H9 (cell line): ENCODE measurements at regions not wholly inside any gene's neighbourhood (a gene's known extent, or its start where the extent isn't known, plus 50 kb on each side); places are given as distances from the start of the nearest gene placed in this dataset.

ENCODE experiments used
- DNase-seq: peaks from one replicate; pipeline ENCODE4 v3.0.0-alpha.2; 2017
- H2AFZ ChIP-seq: one replicate; pipeline ENCODE4 v1.6.1; 2013; ENCODE audit warnings: mild to moderate bottlenecking, low read length, control low read depth, moderate library complexity
- H2AK5ac ChIP-seq: 2 replicates; pipeline ENCODE4 v1.6.1; 2013; ENCODE audit warnings: low read length, control low read depth, mixed read lengths; ENCODE audit not compliant: insufficient read length
- H2BK120ac ChIP-seq: one replicate; pipeline ENCODE4 v1.6.1; 2013; ENCODE audit warnings: low read depth, mild to moderate bottlenecking, low read length, control low read depth, inconsistent platforms; ENCODE audit not compliant: poor library complexity, severe bottlenecking
- H2BK12ac ChIP-seq: 2 replicates; pipeline ENCODE4 v1.6.1; 2013; ENCODE audit warnings: low read length, control low read depth, mixed read lengths, low read depth; ENCODE audit not compliant: insufficient read length
- H2BK15ac ChIP-seq: 2 replicates; pipeline ENCODE4 v1.6.1; 2013; ENCODE audit warnings: low read depth, low read length, control low read depth
- H2BK20ac ChIP-seq: one replicate; pipeline ENCODE4 v1.6.1; 2013; ENCODE audit warnings: low read depth, mild to moderate bottlenecking, low read length, control low read depth, inconsistent platforms; ENCODE audit not compliant: poor library complexity, severe bottlenecking
- H2BK5ac ChIP-seq: 2 replicates; pipeline ENCODE4 v1.6.1; 2013; ENCODE audit warnings: low read length, control low read depth, mixed read lengths; ENCODE audit not compliant: insufficient read length
- H3K14ac ChIP-seq: 2 replicates; pipeline ENCODE4 v1.6.1; 2013; ENCODE audit warnings: low read length, control low read depth; ENCODE audit not compliant: insufficient read depth
- H3K18ac ChIP-seq: 2 replicates; pipeline ENCODE4 v1.6.1; 2013; ENCODE audit warnings: low read depth, mild to moderate bottlenecking, mixed read lengths, low read length, control low read depth; ENCODE audit not compliant: insufficient read length
- H3K23ac ChIP-seq: 2 replicates; pipeline ENCODE4 v1.6.1; 2013; ENCODE audit warnings: low read length, control low read depth, mixed read lengths, low read depth; ENCODE audit not compliant: insufficient read length
- H3K23me2 ChIP-seq: 2 replicates; pipeline ENCODE4 v1.6.1; 2013; ENCODE audit warnings: low read depth, mild to moderate bottlenecking, mixed read lengths, low read length, control low read depth; ENCODE audit not compliant: insufficient read length, poor library complexity, severe bottlenecking
- H3K27ac ChIP-seq: 2 replicates; pipeline ENCODE4 v1.5.1; 2013; ENCODE audit warnings: low read length, control low read depth, mixed read lengths, low read depth; ENCODE audit not compliant: insufficient read length
- H3K27me3 ChIP-seq: 2 replicates; pipeline ENCODE4 v1.6.1; 2013; ENCODE audit warnings: low read length, control low read depth, inconsistent platforms; ENCODE audit not compliant: insufficient read depth
- H3K4ac ChIP-seq: 2 replicates; pipeline ENCODE4 v1.6.1; 2013; ENCODE audit warnings: low read depth, mild to moderate bottlenecking, control low read depth, inconsistent platforms, low read length, moderate library complexity
- H3K4me1 ChIP-seq: 2 replicates; pipeline ENCODE4 v1.6.1; 2013; ENCODE audit warnings: low read length, control low read depth, inconsistent platforms; ENCODE audit not compliant: insufficient read depth
- H3K4me2 ChIP-seq: 2 replicates; pipeline ENCODE4 v1.6.1; 2013; ENCODE audit warnings: low read length, control low read depth, mixed read lengths; ENCODE audit not compliant: insufficient read length, insufficient read depth
- H3K56ac ChIP-seq: 2 replicates; pipeline ENCODE4 v1.6.1; 2013; ENCODE audit warnings: low read depth, mild to moderate bottlenecking, mixed read lengths, low read length, control low read depth; ENCODE audit not compliant: insufficient read length
- H3K79me1 ChIP-seq: 2 replicates; pipeline ENCODE4 v1.6.1; 2013; ENCODE audit warnings: low read depth, mild to moderate bottlenecking, moderate library complexity, low read length, control low read depth, inconsistent platforms; ENCODE audit not compliant: insufficient read depth, poor library complexity, severe bottlenecking
- H3K79me2 ChIP-seq: 2 replicates; pipeline ENCODE4 v1.6.1; 2013; ENCODE audit warnings: low read length, control low read depth, inconsistent platforms; ENCODE audit not compliant: insufficient read depth
- H3K9ac ChIP-seq: 2 replicates; pipeline ENCODE4 v1.6.1; 2013; ENCODE audit warnings: low read length, control low read depth, mixed read lengths; ENCODE audit not compliant: insufficient read length; ENCODE audit errors: extremely low read depth
- H3K9me3 ChIP-seq: one replicate; pipeline ENCODE4 v1.6.1; 2013; ENCODE audit warnings: low read depth, low read length, inconsistent platforms; ENCODE audit not compliant: control insufficient read depth
- H3T11ph ChIP-seq: one replicate; pipeline ENCODE4 v1.6.1; 2013; ENCODE audit warnings: mild to moderate bottlenecking, low read length, control low read depth, inconsistent platforms
- H4K20me1 ChIP-seq: one replicate; pipeline ENCODE4 v1.6.1; 2013; ENCODE audit not compliant: control insufficient read depth, insufficient read length, insufficient read depth
- H4K5ac ChIP-seq: 2 replicates; pipeline ENCODE4 v1.6.1; 2013; ENCODE audit warnings: low read depth, mild to moderate bottlenecking, mixed read lengths, low read length, control low read depth; ENCODE audit not compliant: insufficient read length
- H4K8ac ChIP-seq: replicated peaks from 2 replicates; pipeline ENCODE4 v1.6.1; 2013; ENCODE audit warnings: low read length, control low read depth, mixed read lengths, low read depth; ENCODE audit not compliant: insufficient read length
- H4K91ac ChIP-seq: 2 replicates; pipeline ENCODE4 v1.6.1; 2013; ENCODE audit warnings: low read depth, mild to moderate bottlenecking, moderate library complexity, mixed read lengths, low read length, control low read depth; ENCODE audit not compliant: insufficient read length
- H3K27ac Mint-ChIP-seq, 3 experiments: 2 replicates in 2 of 3; 3 replicates in 1 of 3; pipeline ENCODE4 v1.8.0; 2020 to 2021; ENCODE audit warnings: mixed read lengths in 3 of 3, mild to moderate bottlenecking in 1 of 3, moderate library complexity in 1 of 3
- H3K27me3 Mint-ChIP-seq: 2 replicates; pipeline ENCODE4 v1.8.0; 2021; ENCODE audit warnings: low read depth, mild to moderate bottlenecking, moderate library complexity, mixed read lengths
- H3K36me3 Mint-ChIP-seq, 3 experiments: 2 replicates in 2 of 3; 3 replicates in 1 of 3; pipeline ENCODE4 v1.8.0; 2020 to 2021; ENCODE audit warnings: low read depth in 3 of 3, mixed read lengths in 3 of 3; ENCODE audit not compliant: insufficient read depth in 1 of 3
- H3K4me1 Mint-ChIP-seq, 2 experiments: 2 replicates each; pipeline ENCODE4 v1.8.0; 2020; ENCODE audit warnings: mixed read lengths in 2 of 2
- H3K4me3 Mint-ChIP-seq, 2 experiments: 2 replicates in 1 of 2; 3 replicates in 1 of 2; pipeline ENCODE4 v1.8.0; 2020 to 2021; ENCODE audit warnings: mild to moderate bottlenecking in 2 of 2, mixed read lengths in 2 of 2, moderate library complexity in 1 of 2
- H3K9me3 Mint-ChIP-seq, 2 experiments: 2 replicates in 1 of 2; 3 replicates in 1 of 2; pipeline ENCODE4 v1.8.0; 2020; ENCODE audit warnings: mild to moderate bottlenecking in 2 of 2, mixed read lengths in 2 of 2, moderate library complexity in 1 of 2
- CTCF ChIP-seq: fragments of 200-600 bp; sonication (generic); conservative IDR thresholded peaks from 3 replicates; pipeline ENCODE4 v1.8.0; 2021; ENCODE audit warnings: antibody characterized with exemption, mild to moderate bottlenecking
- WGBS: extraction: QIAGEN DNeasy Blood & Tissue Kit; methylation state at CpG from one replicate; pipeline ENCODE4 v1.1.7; 2013; ENCODE audit warnings: missing lambda C conversion rate, low lambda C conversion rate, mixed read lengths; ENCODE audit not compliant: insufficient read length; ENCODE audit errors: extremely low coverage; 5-methylcytosine and 5-hydroxymethylcytosine counted together

GRCh38 chrX:51408462-51408861 lies 75.8 kb downstream of the NUDT10 start:
- H2AFZ ChIP-seq, result no peak overlapping the region
- no peak overlapping the region for H3K4ac ChIP-seq
- no peaks in the 10 kb centered on the region for H3K79me1 ChIP-seq
- H4K8ac ChIP-seq, result no peak overlapping the region
- WGBS, result no CpG with 5 or more reads among the region's 5 CpGs
- no peak overlapping the region for H2AK5ac ChIP-seq
- H3K27ac ChIP-seq, result no peak overlapping the region
- peaks cover 45% of the 10 kb centered on the region for H3K9me3 ChIP-seq
- Mint-ChIP-seq H3K9me3 (peaks cover 46 to 59% of the 10 kb centered on the region in 2 experiments), H3K4me1 (peaks cover 6 to 9% of the 10 kb centered on the region in 2 experiments), H3K27me3 (peaks cover 6% of the 10 kb centered on the region), H3K4me3 (no peak overlapping the region), H3K27ac (peak overlapping the region in 2 of 3 experiments; percentile 18 to 27; a peak in 2 of 7 replicates), H3K36me3 (peaks cover 3 to 4% (median 4%) of the 10 kb centered on the region in 3 experiments; a peak in 5 of 7 replicates)
- DNase-seq, result no peak
- H4K91ac ChIP-seq, result no peak overlapping the region
- H2BK5ac ChIP-seq, result no peak overlapping the region
- no peaks in the 10 kb centered on the region for H3K23me2 ChIP-seq
- no peaks in the 10 kb centered on the region for H3K79me2 ChIP-seq
- TF ChIP-seq CTCF, result no peak
- no peak overlapping the region for H3K4me2 ChIP-seq
- H3K18ac ChIP-seq, result no peak overlapping the region
- no peak overlapping the region for H3K9ac ChIP-seq
- no peak overlapping the region for H4K5ac ChIP-seq
- H3K4me1 ChIP-seq, result no peaks in the 10 kb centered on the region
- H3K27me3 ChIP-seq, result no peaks in the 10 kb centered on the region
- no peaks in the 10 kb centered on the region for H4K20me1 ChIP-seq
- no peak overlapping the region for H2BK15ac ChIP-seq
- no peak overlapping the region for H2BK120ac ChIP-seq
- no peak overlapping the region for H2BK20ac ChIP-seq
- no peak overlapping the region for H2BK12ac ChIP-seq
- H3T11ph ChIP-seq, result no peak overlapping the region
- H3K23ac ChIP-seq, result no peak overlapping the region
- H3K56ac ChIP-seq, result no peak overlapping the region
- no peak overlapping the region for H3K14ac ChIP-seq
